ENCODE measurements at regions not wholly inside any gene's neighbourhood (a gene's known extent, or its start where the extent isn't known, plus 50 kb on each side); places are given as distances from the start of the nearest gene placed in this dataset.

DNA sequence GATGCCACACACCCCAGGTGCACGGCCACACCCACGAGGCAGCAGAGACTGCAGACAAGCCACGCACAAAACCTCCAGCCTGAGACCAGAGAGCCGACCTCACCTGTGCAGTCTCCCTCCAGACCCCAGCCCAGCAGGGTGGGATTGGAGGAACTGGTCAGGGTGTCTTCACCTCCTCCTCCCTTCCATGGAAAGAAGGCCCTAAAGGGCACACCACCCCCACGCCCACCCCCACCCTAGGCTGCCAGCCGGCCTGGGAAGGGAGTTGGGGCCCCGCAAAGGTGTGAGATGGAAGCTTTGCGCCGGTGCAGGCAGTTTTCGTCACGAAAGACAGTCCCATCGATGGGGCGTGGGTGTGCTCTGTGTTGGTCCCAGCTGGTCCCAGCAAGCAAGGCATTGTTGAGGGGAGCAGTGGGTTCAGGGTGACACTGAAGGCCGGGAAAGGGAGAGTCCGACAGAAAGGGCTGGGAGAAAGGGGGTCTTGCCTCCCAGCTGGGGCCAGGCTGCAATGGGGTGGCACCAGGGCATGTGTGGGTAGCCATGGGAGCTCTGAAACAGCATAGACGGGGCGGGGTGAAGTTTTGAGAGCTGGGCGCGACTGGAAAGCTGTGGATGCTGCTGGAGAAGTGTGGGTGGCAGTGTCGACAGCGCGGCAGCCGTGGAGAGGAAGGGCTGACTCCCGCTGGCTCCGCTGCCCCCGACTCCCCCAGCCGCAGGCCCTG lies 349.2 kb downstream of the GLRX3 start:
- DNase-seq (ENCODE audit: low read depth in 4 of 4, low spot score in 1 of 4) = no peak

GRCh38 chr10:130485958-130486895 lies 350.0 kb downstream of the GLRX3 start:
- DNase-seq (ENCODE audit: low read depth in 4 of 4, low spot score in 1 of 4) = no peak

- no peak for DNase-seq (ENCODE audit: low read depth in 4 of 4, low spot score in 1 of 4)
Measured at GRCh38 chr10:130486906-130487305, 350.7 kb downstream of the GLRX3 start.

DNA sequence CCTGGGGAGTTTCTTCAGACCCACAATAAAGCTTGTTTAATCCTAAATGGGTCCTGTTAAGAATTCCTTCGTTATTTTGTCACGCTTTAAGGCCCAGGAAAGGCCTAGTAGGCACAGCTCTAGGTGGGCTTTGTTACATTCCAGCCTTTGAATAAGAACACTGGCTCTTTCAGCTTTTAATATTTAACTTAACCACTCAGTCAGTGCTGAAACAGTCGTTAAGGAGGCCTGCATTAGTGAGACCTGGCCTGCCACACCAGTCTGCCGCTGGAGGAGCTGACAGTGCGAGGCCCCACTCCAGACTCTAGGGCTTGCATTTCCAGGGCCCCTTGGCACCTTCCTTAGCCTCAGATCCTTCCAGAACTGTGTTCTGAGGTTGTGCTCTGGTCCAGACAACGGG lies 351.4 kb downstream of the GLRX3 start:
- DNase-seq (ENCODE audit: low read depth in 4 of 4, low spot score in 1 of 4) = no peak

- DNase-seq (ENCODE audit: low read depth in 4 of 4, low spot score in 1 of 4) = no peak
Measured at GRCh38 chr10:130489891-130490290, 353.7 kb downstream of the GLRX3 start.

DNA sequence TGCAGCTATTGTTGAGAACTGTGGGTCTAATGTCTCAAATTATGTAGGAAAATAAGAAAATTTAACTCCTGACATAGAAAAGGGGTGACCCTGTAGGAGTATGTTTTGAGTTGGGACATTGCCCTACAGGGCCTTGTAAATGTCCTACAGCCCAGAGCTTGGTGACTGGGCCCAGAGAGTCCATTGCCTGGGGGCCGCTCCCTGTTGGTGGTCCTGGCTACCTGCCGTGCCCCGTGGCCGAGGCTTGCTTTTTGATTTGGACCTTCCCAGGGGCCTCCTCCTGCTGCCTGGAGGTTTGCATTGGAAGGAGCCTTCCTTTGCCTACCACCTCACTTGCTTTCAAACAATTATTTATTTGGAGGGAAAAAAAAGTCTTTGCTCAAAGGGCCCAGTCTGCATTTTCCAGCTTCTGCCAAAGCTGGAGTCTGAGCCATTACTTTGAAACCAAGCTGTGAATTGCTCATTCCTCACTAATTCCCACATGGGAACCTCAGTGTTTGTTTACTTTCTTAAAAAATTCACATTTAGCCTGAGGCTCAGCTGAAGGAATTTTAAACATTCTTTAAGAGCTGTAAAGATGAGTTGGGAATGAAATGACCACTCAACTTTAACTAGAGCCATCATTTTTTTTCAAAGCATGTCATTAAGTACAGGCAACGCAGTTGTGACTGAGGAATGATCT lies 355.0 kb downstream of the GLRX3 start:
- no peak for DNase-seq (ENCODE audit: low read depth in 4 of 4, low spot score in 1 of 4)

- DNase-seq (ENCODE audit: low read depth in 4 of 4, low spot score in 1 of 4) = no peak
Measured at GRCh38 chr10:130491693-130492050, 355.5 kb downstream of the GLRX3 start.

GRCh38 chr10:130492266-130492934 lies 356.2 kb downstream of the GLRX3 start:
- DNase-seq (ENCODE audit: low read depth in 4 of 4, low spot score in 1 of 4) = no peak

GRCh38 chr10:130493021-130493420 lies 356.8 kb downstream of the GLRX3 start:
- no peak for DNase-seq (ENCODE audit: low read depth in 4 of 4, low spot score in 1 of 4)

DNA sequence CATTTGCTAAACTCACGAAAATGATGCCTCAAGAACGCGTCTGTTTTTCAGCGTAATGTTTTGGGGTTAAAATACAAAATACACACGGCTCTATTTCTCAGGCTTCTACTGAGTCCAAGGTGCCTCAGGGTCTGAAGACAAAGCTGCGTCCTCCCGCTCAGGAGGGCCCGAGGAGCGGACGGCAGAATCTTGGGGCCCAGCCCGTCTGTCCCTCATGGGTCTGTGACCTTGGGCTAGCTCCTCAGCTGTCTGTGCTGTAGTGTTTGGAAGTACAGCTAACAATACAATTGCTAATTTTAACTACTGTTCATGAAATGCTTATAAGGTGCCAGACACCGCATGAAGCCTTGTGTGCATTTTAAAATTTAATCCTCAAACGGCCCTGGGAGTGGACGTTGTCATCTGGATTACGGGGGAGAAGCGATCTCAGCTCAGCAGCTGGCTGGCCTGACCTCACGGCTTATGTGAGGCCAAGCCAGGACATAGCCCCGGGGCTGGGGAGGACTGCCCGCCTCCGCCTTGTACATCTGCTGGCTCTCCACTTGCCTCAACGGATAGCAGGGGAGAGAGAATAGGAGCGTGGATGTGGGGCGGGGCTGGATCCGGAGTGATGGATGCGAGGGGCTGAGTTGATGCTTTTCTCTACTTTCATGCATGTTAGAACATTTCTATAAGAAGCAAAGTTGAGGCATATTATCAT lies 357.4 kb downstream of the GLRX3 start:
- no peak for DNase-seq (ENCODE audit: low read depth in 4 of 4, low spot score in 1 of 4)

DNA sequence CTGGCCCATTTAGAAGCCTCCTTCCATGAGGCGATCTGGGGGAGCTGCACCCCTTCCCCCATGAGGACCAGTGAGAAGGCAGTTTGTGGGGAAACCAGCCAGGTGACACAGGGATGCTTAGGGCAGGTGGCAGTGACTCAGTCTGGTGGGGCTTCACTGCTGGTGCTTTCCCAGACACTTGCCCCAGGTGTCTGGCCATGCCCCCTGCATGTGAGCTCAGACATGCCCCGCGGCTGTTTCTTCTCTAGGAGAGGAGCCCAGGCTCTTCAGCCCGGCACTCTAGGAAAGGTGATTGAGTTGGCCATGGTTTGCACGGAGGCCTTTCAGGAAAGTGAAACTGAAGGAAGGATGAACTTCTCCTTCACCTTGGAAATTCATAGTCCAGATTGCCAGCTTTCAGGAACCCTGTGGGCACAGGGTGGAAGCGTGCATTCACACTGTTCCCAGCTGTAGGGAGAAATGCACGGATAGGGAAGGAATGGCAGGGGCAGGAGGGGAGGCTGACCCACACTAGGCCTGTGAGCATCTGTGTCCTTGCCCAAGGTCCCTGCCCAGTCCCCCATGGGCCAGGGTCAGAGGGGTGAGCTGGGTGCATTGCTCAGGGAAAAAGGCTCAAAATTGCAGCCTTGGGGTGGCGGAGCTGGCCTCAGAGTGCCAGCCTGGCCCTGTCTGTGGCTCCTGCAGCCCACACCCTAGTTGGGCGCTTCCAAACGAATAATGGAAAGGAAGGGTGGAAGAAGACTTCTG lies 359.1 kb downstream of the GLRX3 start:
- no peak for DNase-seq (ENCODE audit: low read depth in 4 of 4, low spot score in 1 of 4)

GRCh38 chr10:130495891-130496636 lies 359.9 kb downstream of the GLRX3 start:
- no peak for DNase-seq (ENCODE audit: low read depth in 4 of 4, low spot score in 1 of 4)

- no peak for DNase-seq (ENCODE audit: low read depth in 4 of 4, low spot score in 1 of 4)
Measured at GRCh38 chr10:130497056-130498010, 361.1 kb downstream of the GLRX3 start.

DNA sequence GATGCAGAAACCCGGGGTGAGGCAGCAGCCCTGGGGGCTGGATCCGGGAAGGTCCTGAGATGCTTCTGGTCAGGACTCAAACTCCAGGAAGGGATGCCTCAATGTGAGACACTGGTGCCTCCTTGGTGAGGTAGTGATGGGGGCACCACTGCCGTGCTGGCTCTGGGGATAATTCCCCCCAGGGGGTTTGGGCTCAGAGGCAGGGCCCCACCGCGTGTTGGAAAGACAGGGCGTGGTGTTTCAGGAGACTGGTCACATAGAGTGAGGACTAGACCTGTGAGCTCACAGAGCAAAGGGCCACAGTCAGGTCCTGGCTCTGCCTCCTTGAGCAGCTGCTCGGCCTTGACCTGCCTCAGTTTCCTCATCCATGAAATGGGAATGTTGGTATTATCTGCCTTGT lies 361.9 kb downstream of the GLRX3 start:
- no peak for DNase-seq (ENCODE audit: low read depth in 4 of 4, low spot score in 1 of 4)

- no peak for DNase-seq (ENCODE audit: low read depth in 4 of 4, low spot score in 1 of 4)
Measured at GRCh38 chr10:130498934-130499333, 362.7 kb downstream of the GLRX3 start.

DNA sequence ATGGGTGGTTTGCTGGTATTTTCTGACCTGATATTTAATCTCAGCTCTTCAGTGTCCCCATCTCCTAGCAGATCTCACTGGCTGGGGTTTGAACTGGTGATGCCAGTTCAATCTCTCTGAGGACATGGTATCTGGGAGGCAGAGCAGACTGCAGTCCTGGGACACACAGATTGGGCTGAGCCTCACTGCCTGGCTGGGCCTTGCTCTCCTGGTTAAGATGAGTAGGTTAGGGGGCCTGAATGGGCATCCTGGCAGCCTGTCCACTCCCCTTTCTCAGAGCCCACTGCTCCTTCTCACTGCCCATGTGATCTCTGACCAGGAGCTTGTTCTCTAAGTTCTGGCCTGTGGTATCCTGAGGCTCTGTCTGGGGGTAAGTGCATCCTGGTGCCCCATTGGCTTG lies 363.4 kb downstream of the GLRX3 start:
- no peak for DNase-seq (ENCODE audit: low read depth in 4 of 4, low spot score in 1 of 4)

DNA sequence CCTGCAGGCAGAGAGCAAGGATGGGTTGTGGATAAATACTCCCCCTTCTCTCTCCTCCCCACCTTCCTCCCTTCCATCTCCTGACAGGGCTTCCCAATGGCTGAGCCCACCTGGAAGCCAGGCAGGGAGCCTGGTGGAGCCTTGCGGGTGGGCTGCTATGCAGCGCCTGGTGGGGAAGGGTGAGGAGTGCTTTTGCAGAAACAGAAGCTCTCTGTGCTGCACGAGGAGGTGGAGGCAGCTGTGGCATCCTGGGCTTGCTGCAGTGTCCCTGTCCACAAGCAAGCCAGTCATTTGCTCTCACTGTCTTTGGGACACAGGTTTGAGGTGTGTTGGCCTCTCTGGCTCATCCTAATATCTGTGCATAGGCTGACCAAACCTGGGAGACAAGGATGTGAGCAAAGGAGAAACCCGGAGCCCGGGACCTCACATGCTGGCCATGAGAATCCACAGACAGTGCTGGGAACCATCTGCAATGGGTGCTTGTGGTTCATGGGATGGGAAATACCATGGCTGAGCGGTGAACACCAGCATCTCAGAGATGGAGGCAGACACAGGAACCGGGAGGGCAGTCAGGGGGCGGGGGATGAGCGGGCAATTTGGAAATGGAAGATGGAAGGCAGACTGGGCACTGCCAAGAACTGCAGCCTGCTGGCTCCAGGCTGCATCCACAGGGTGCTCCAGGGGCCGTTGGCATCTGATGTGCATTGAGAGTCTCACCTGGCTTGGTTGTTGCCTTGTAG lies 364.2 kb downstream of the GLRX3 start:
- DNase-seq (ENCODE audit: low read depth in 4 of 4, low spot score in 1 of 4) = no peak

Measured in stimulated activated CD4-positive, alpha-beta T cell treated with anti-CD3 and anti-CD28 coated beads, Interleukin-1b, Interleukin-23, amount 100 ng/mL, for 24 hours (primary cell).